ENCODE measurements at regions not wholly inside any gene's neighbourhood (a gene's known extent, or its start where the extent isn't known, plus 50 kb on each side); places are given as distances from the start of the nearest gene placed in this dataset.

GRCh38 chr10:90389876-90390275 lies 468.0 kb downstream of the HTR7 start:
- TF ChIP-seq CTCF (conservative IDR thresholded peaks at IDR 0.05 in 1 of 2, IDR thresholded peaks at IDR 0.05 in 1 of 2; ENCODE audit: low read depth in 1 of 2, low read length in 2 of 2) (no peak), EZH2 (IDR thresholded peaks at IDR 0.05; ENCODE audit: low read length, missing control alignments) (no peak)

Data from fibroblast of lung (primary cell).